ENCODE measurements at regions not wholly inside any gene's neighbourhood (a gene's known extent, or its start where the extent isn't known, plus 50 kb on each side); places are given as distances from the start of the nearest gene placed in this dataset.

GRCh38 chr2:217440000-217440399 is 562.8 kb downstream of the TNS1 start:
- Histone ChIP-seq H3F3A (ENCODE audit: control insufficient read depth, insufficient read depth) (no peaks in the 10 kb centered on the region), H3K4me3 (ENCODE audit: low read length) (no peak overlapping the region), H3K27me3 (ENCODE audit: control insufficient read depth, low read length) (no peaks in the 10 kb centered on the region; the same call in 1 of the 2 replicates), H4K20me1 (ENCODE audit: control insufficient read depth, insufficient read depth, low read depth, low read length) (no peaks in the 10 kb centered on the region; the same call in 1 of the 2 replicates), H3K79me2 (ENCODE audit: control insufficient read depth, low read length) (no peaks in the 10 kb centered on the region), H3K36me3 (ENCODE audit: control insufficient read depth, low read length) (no peaks in the 10 kb centered on the region), H3K9me3 (ENCODE audit: control insufficient read depth, insufficient read depth, low read length) (no peaks in the 10 kb centered on the region), H3K9me2 (replicated peaks; ENCODE audit: control insufficient read depth, low read length) (no peaks in the 10 kb centered on the region), H3K4me1 (ENCODE audit: control insufficient read depth, low read length) (no peaks in the 10 kb centered on the region), H3K27ac (ENCODE audit: low read depth, low read length) (no peak overlapping the region), H3K4me2 (ENCODE audit: low read length) (no peak overlapping the region)
- TF ChIP-seq CTCF (IDR thresholded peaks at IDR 0.05; ENCODE audit: low read depth, low read length, poor library complexity, severe bottlenecking), result no peak
- TF ChIP-seq EZH2phosphoT487 (IDR thresholded peaks at IDR 0.05; ENCODE audit: borderline replicate concordance, low read length), result no peak

GRCh38 chr2:217438821-217439220 is 564.0 kb downstream of the TNS1 start:
- H3K4me1 ChIP-seq (ENCODE audit: control insufficient read depth, low read length), result no peaks in the 10 kb centered on the region
- no peak overlapping the region for H3K27ac ChIP-seq (ENCODE audit: low read depth, low read length)
- no peaks in the 10 kb centered on the region; the same call in 1 of the 2 replicates for H3K27me3 ChIP-seq (ENCODE audit: control insufficient read depth, low read length)
- no peak overlapping the region for H3K4me2 ChIP-seq (ENCODE audit: low read length)
- no peaks in the 10 kb centered on the region for H3K36me3 ChIP-seq (ENCODE audit: control insufficient read depth, low read length)
- no peaks in the 10 kb centered on the region; the same call in 1 of the 2 replicates for H4K20me1 ChIP-seq (ENCODE audit: control insufficient read depth, insufficient read depth, low read depth, low read length)
- H3F3A ChIP-seq (ENCODE audit: control insufficient read depth, insufficient read depth), result no peaks in the 10 kb centered on the region
- no peaks in the 10 kb centered on the region for H3K9me3 ChIP-seq (ENCODE audit: control insufficient read depth, insufficient read depth, low read length)
- H3K4me3 ChIP-seq (ENCODE audit: low read length), result no peak overlapping the region
- no peaks in the 10 kb centered on the region for H3K79me2 ChIP-seq (ENCODE audit: control insufficient read depth, low read length)
- no peaks in the 10 kb centered on the region for H3K9me2 ChIP-seq (replicated peaks; ENCODE audit: control insufficient read depth, low read length)
- TF ChIP-seq EZH2phosphoT487 (IDR thresholded peaks at IDR 0.05; ENCODE audit: borderline replicate concordance, low read length) (no peak), CTCF (IDR thresholded peaks at IDR 0.05; ENCODE audit: low read depth, low read length, poor library complexity, severe bottlenecking) (no peak)

GRCh38 chr2:217438136-217438535 is 564.7 kb downstream of the TNS1 start:
- no peaks in the 10 kb centered on the region for H3K4me1 ChIP-seq (ENCODE audit: control insufficient read depth, low read length)
- no peak for TF ChIP-seq CTCF (IDR thresholded peaks at IDR 0.05; ENCODE audit: low read depth, low read length, poor library complexity, severe bottlenecking)
- no peak for TF ChIP-seq EZH2phosphoT487 (IDR thresholded peaks at IDR 0.05; ENCODE audit: borderline replicate concordance, low read length)
- H3K4me3 ChIP-seq (ENCODE audit: low read length), result no peak overlapping the region
- no peaks in the 10 kb centered on the region for H3F3A ChIP-seq (ENCODE audit: control insufficient read depth, insufficient read depth)
- H3K79me2 ChIP-seq (ENCODE audit: control insufficient read depth, low read length), result no peaks in the 10 kb centered on the region
- no peaks in the 10 kb centered on the region for H3K9me3 ChIP-seq (ENCODE audit: control insufficient read depth, insufficient read depth, low read length)
- H3K4me2 ChIP-seq (ENCODE audit: low read length), result no peak overlapping the region
- no peaks in the 10 kb centered on the region for H3K36me3 ChIP-seq (ENCODE audit: control insufficient read depth, low read length)
- H3K27me3 ChIP-seq (ENCODE audit: control insufficient read depth, low read length), result no peaks in the 10 kb centered on the region; the same call in 1 of the 2 replicates
- H3K9me2 ChIP-seq (replicated peaks; ENCODE audit: control insufficient read depth, low read length), result no peaks in the 10 kb centered on the region
- H4K20me1 ChIP-seq (ENCODE audit: control insufficient read depth, insufficient read depth, low read depth, low read length), result no peaks in the 10 kb centered on the region; the same call in 1 of the 2 replicates
- H3K27ac ChIP-seq (ENCODE audit: low read depth, low read length), result no peak overlapping the region

Data from DOHH2 (cell line).